ENCODE measurements at regions not wholly inside any gene's neighbourhood (a gene's known extent, or its start where the extent isn't known, plus 50 kb on each side); places are given as distances from the start of the nearest gene placed in this dataset.

DNA sequence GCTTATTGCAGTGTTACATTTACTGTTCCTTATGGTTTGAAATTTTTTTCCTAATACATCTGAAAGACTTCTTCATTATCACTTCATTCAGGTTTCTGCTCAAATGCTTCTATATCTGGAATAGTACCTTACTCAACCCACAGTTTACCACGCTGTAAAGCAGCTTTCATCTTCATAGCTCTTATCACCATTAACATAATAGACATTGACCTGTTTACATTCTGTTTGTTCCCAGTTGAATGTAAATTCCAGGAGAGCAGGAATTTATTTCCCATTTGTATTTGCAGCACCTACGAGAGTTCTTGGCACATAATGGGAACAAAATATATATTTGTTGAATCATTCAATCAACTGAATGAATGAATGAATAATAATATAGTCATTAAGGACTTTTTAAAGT is 844.6 kb upstream of the ROBO1 start:
- TF ChIP-seq, protein P1, sequence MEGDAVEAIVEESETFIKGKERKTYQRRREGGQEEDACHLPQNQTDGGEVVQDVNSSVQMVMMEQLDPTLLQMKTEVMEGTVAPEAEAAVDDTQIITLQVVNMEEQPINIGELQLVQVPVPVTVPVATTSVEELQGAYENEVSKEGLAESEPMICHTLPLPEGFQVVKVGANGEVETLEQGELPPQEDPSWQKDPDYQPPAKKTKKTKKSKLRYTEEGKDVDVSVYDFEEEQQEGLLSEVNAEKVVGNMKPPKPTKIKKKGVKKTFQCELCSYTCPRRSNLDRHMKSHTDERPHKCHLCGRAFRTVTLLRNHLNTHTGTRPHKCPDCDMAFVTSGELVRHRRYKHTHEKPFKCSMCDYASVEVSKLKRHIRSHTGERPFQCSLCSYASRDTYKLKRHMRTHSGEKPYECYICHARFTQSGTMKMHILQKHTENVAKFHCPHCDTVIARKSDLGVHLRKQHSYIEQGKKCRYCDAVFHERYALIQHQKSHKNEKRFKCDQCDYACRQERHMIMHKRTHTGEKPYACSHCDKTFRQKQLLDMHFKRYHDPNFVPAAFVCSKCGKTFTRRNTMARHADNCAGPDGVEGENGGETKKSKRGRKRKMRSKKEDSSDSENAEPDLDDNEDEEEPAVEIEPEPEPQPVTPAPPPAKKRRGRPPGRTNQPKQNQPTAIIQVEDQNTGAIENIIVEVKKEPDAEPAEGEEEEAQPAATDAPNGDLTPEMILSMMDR (conservative IDR thresholded peaks at IDR 0.05): no peak
- TF ChIP-seq ZFX (IDR thresholded peaks at IDR 0.05): no peak
